Liver (tissue), 8 donors: ENCODE measurements at regions not wholly inside any gene's neighbourhood (a gene's known extent, or its start where the extent isn't known, plus 50 kb on each side); places are given as distances from the start of the nearest gene placed in this dataset.

Experiments used
- DNase-seq: peaks from one replicate; pipeline ENCODE4 v3.0.0-alpha.2; 2017; ENCODE audit warnings: low spot score
- H3K27ac ChIP-seq, 2 donors: one replicate each; pipeline ENCODE4 v1.7.0; 2013; ENCODE audit warnings: inconsistent platforms in 2 of 2, low read length in 2 of 2, control low read depth in 1 of 2, low read depth in 1 of 2, mild to moderate bottlenecking in 1 of 2
- H3K27me3 ChIP-seq, 4 donors: one replicate each; pipeline versions ENCODE4 v1.6.1 to v1.7.0; 2013; ENCODE audit warnings: low read length in 3 of 4, inconsistent platforms in 1 of 4, mild to moderate bottlenecking in 1 of 4, moderate library complexity in 1 of 4; ENCODE audit not compliant: control insufficient read depth in 4 of 4, insufficient read depth in 4 of 4
- H3K36me3 ChIP-seq, 4 donors: one replicate each; pipeline versions ENCODE4 v1.6.1 to v1.7.0; 2013; ENCODE audit warnings: low read length in 3 of 4, mild to moderate bottlenecking in 3 of 4, low read depth in 1 of 4, moderate library complexity in 1 of 4; ENCODE audit not compliant: control insufficient read depth in 4 of 4, insufficient read depth in 3 of 4
- H3K4me1 ChIP-seq, 4 donors: one replicate each; pipeline versions ENCODE4 v1.6.1 to v1.7.0; 2013; ENCODE audit warnings: low read length in 3 of 4, mild to moderate bottlenecking in 3 of 4, moderate library complexity in 1 of 4; ENCODE audit not compliant: control insufficient read depth in 4 of 4, insufficient read depth in 4 of 4
- H3K4me3 ChIP-seq, 3 donors: one replicate each; pipeline versions ENCODE4 v1.6.1 to v1.7.0; 2013; ENCODE audit warnings: low read length in 3 of 3, control low read depth in 1 of 3, low read depth in 1 of 3, mild to moderate bottlenecking in 1 of 3
- H3K9ac ChIP-seq, 2 donors: one replicate each; pipeline ENCODE4 v1.7.0; 2013; ENCODE audit warnings: low read length in 2 of 2, mild to moderate bottlenecking in 2 of 2, moderate library complexity in 2 of 2, control low read depth in 1 of 2, low read depth in 1 of 2
- H3K9me3 ChIP-seq, 4 donors: one replicate each; pipeline versions ENCODE4 v1.6.1 to v1.7.0; 2013; ENCODE audit warnings: low read length in 3 of 4; ENCODE audit not compliant: control insufficient read depth in 4 of 4
- FOXA1 ChIP-seq: IDR thresholded peaks from 2 replicates; pipeline ENCODE4 v1.6.1; 2016; ENCODE audit warnings: antibody characterized with exemption
- GABPA ChIP-seq, 2 donors: IDR thresholded peaks in 1 of 2; conservative IDR thresholded peaks in 1 of 2; 2 replicates each; pipeline ENCODE4 v1.6.1; 2016; ENCODE audit warnings: antibody characterized with exemption in 2 of 2, mild to moderate bottlenecking in 1 of 2, moderate library complexity in 1 of 2
- HNF4G ChIP-seq: IDR thresholded peaks from 2 replicates; pipeline ENCODE4 v1.6.1; 2016; ENCODE audit warnings: antibody characterized with exemption
- NR2F2 ChIP-seq: IDR thresholded peaks from 2 replicates; pipeline ENCODE4 v1.6.1; 2016; ENCODE audit warnings: antibody characterized with exemption
- SP1 ChIP-seq: IDR thresholded peaks from 2 replicates; pipeline ENCODE4 v1.6.1; 2018; ENCODE audit warnings: antibody characterized with exemption, mild to moderate bottlenecking
- YY1 ChIP-seq: IDR thresholded peaks from 2 replicates; pipeline ENCODE4 v1.6.1; 2016; ENCODE audit warnings: antibody characterized with exemption, mild to moderate bottlenecking
- WGBS: extraction: QIAGEN DNeasy Blood & Tissue Kit; methylation state at CpG from one replicate; pipeline ENCODE4 v1.1.7; 2013; 5-methylcytosine and 5-hydroxymethylcytosine counted together
- TF ChIP-seq, protein P1 (sequence below): fragments of 150-350 bp; IDR thresholded peaks from 2 replicates; pipeline ENCODE4 v1.5.1; 2017; ENCODE audit warnings: improper control_type of control experiment, low read depth, low read length; ENCODE audit not compliant: missing input control
- TF ChIP-seq, protein P2 (sequence below): IDR thresholded peaks from 2 replicates; pipeline ENCODE4 v1.6.1; 2016; ENCODE audit warnings: antibody characterized with exemption, mild to moderate bottlenecking
- TF ChIP-seq, protein P3 (sequence below): IDR thresholded peaks from 2 replicates; pipeline ENCODE4 v1.6.1; 2016; ENCODE audit warnings: antibody characterized with exemption
- donor health status: healthy.
- donor health status: healthy.
- donor health status: healthy.
- donor health status: healthy.
- donor health status: healthy.

DNA sequence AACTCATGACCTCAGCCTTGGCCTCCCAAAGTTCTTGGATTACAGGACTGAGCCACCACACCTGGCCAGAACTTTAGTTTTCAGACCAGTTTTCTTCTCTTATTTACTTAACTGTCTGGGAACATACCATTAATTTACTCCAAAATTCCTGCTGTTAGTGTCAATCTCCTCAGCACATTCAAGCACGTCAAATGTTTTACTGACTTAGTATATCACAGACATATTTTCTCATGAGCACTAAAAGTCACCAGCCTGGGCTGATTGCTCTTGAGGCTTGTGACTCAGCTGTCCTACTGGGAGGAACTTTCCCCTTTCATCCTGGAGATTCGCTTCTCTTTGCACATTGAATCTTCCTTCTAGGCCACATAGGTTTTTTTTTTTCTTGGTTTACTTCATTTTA is 109.6 kb downstream of the PCDH18 start:
- Histone ChIP-seq H3K9ac (no peak overlapping the region), H3K27ac (no peak overlapping the region), H3K9me3 (peaks cover 0 to 1% (median 0%) of the 10 kb centered on the region in 4 donors), H3K36me3 (no peaks in the 10 kb centered on the region), H3K4me1 (no peaks in the 10 kb centered on the region), H3K27me3 (no peaks in the 10 kb centered on the region), H3K4me3 (no peak overlapping the region)
- no peak for DNase-seq
- WGBS = 86% methylated on average over 2 of the region's 2 CpGs
- TF ChIP-seq, protein P1, sequence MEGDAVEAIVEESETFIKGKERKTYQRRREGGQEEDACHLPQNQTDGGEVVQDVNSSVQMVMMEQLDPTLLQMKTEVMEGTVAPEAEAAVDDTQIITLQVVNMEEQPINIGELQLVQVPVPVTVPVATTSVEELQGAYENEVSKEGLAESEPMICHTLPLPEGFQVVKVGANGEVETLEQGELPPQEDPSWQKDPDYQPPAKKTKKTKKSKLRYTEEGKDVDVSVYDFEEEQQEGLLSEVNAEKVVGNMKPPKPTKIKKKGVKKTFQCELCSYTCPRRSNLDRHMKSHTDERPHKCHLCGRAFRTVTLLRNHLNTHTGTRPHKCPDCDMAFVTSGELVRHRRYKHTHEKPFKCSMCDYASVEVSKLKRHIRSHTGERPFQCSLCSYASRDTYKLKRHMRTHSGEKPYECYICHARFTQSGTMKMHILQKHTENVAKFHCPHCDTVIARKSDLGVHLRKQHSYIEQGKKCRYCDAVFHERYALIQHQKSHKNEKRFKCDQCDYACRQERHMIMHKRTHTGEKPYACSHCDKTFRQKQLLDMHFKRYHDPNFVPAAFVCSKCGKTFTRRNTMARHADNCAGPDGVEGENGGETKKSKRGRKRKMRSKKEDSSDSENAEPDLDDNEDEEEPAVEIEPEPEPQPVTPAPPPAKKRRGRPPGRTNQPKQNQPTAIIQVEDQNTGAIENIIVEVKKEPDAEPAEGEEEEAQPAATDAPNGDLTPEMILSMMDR = no peak

DNA sequence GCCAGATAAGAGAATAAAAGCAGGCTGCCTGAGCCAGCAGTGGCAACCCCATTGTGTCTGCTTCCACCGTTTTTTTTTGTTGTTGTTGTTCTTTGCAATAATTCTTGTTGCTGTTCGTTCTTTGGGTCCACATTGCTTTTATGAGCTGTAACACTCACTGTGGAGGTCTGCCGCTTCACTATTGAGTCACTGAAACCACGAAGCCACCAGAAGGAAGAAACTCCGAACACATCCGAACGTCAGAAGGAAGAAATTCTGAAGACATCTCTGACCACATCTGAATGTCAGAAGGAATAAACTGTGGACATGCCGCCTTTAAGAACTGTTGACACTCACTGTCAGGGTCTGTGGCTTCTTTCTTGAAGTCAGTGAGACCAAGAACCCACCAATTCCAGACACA is 110.5 kb downstream of the PCDH18 start:
- Histone ChIP-seq H3K9ac (no peak overlapping the region), H3K27ac (no peak overlapping the region), H3K4me3 (no peak overlapping the region), H3K9me3 (peaks cover 0 to 1% (median 0%) of the 10 kb centered on the region in 4 donors), H3K4me1 (no peaks in the 10 kb centered on the region), H3K27me3 (no peaks in the 10 kb centered on the region), H3K36me3 (no peaks in the 10 kb centered on the region)
- no peak for DNase-seq
- TF ChIP-seq, protein P1 = no peak
- TF ChIP-seq NR2F2 (no peak), HNF4G (no peak), SP1 (no peak), YY1 (no peak), GABPA (IDR thresholded peaks at IDR 0.05 in 1 of 2, conservative IDR thresholded peaks at IDR 0.05 in 1 of 2) (no peak), FOXA1 (no peak)
- TF ChIP-seq, protein P2, sequence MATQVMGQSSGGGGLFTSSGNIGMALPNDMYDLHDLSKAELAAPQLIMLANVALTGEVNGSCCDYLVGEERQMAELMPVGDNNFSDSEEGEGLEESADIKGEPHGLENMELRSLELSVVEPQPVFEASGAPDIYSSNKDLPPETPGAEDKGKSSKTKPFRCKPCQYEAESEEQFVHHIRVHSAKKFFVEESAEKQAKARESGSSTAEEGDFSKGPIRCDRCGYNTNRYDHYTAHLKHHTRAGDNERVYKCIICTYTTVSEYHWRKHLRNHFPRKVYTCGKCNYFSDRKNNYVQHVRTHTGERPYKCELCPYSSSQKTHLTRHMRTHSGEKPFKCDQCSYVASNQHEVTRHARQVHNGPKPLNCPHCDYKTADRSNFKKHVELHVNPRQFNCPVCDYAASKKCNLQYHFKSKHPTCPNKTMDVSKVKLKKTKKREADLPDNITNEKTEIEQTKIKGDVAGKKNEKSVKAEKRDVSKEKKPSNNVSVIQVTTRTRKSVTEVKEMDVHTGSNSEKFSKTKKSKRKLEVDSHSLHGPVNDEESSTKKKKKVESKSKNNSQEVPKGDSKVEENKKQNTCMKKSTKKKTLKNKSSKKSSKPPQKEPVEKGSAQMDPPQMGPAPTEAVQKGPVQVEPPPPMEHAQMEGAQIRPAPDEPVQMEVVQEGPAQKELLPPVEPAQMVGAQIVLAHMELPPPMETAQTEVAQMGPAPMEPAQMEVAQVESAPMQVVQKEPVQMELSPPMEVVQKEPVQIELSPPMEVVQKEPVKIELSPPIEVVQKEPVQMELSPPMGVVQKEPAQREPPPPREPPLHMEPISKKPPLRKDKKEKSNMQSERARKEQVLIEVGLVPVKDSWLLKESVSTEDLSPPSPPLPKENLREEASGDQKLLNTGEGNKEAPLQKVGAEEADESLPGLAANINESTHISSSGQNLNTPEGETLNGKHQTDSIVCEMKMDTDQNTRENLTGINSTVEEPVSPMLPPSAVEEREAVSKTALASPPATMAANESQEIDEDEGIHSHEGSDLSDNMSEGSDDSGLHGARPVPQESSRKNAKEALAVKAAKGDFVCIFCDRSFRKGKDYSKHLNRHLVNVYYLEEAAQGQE = no peak
- TF ChIP-seq, protein P3, sequence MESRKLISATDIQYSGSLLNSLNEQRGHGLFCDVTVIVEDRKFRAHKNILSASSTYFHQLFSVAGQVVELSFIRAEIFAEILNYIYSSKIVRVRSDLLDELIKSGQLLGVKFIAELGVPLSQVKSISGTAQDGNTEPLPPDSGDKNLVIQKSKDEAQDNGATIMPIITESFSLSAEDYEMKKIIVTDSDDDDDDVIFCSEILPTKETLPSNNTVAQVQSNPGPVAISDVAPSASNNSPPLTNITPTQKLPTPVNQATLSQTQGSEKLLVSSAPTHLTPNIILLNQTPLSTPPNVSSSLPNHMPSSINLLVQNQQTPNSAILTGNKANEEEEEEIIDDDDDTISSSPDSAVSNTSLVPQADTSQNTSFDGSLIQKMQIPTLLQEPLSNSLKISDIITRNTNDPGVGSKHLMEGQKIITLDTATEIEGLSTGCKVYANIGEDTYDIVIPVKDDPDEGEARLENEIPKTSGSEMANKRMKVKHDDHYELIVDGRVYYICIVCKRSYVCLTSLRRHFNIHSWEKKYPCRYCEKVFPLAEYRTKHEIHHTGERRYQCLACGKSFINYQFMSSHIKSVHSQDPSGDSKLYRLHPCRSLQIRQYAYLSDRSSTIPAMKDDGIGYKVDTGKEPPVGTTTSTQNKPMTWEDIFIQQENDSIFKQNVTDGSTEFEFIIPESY = no peak
- WGBS = 76% methylated on average over 8 of the region's 8 CpGs
